ENCODE measurements at regions not wholly inside any gene's neighbourhood (a gene's known extent, or its start where the extent isn't known, plus 50 kb on each side); places are given as distances from the start of the nearest gene placed in this dataset.

- H3K4me3 Mint-ChIP-seq = no peak overlapping the region
- peaks cover 87% of the 10 kb centered on the region for H3K4me1 Mint-ChIP-seq
- TF ChIP-seq, protein P1, sequence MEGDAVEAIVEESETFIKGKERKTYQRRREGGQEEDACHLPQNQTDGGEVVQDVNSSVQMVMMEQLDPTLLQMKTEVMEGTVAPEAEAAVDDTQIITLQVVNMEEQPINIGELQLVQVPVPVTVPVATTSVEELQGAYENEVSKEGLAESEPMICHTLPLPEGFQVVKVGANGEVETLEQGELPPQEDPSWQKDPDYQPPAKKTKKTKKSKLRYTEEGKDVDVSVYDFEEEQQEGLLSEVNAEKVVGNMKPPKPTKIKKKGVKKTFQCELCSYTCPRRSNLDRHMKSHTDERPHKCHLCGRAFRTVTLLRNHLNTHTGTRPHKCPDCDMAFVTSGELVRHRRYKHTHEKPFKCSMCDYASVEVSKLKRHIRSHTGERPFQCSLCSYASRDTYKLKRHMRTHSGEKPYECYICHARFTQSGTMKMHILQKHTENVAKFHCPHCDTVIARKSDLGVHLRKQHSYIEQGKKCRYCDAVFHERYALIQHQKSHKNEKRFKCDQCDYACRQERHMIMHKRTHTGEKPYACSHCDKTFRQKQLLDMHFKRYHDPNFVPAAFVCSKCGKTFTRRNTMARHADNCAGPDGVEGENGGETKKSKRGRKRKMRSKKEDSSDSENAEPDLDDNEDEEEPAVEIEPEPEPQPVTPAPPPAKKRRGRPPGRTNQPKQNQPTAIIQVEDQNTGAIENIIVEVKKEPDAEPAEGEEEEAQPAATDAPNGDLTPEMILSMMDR (IDR thresholded peaks at IDR 0.05) = no peak
- peak overlapping the region; percentile 96 for H3K27ac Mint-ChIP-seq
- H3K36me3 Mint-ChIP-seq (ENCODE audit: low read depth) = no peaks in the 10 kb centered on the region
- peaks cover 14% of the 10 kb centered on the region for H3K27me3 Mint-ChIP-seq (ENCODE audit: low read depth, poor library complexity)
- H3K9me3 Mint-ChIP-seq = no peaks in the 10 kb centered on the region
- DNase-seq = no peak
These were observed 132.8 kb upstream of the MGMT start for GRCh38 chr10:129334266-129334665.

GRCh38 chr10:129335396-129335795 lies 131.6 kb upstream of the MGMT start:
- no peak for DNase-seq
- no peak overlapping the region for H3K27ac Mint-ChIP-seq
- TF ChIP-seq, protein P1 (IDR thresholded peaks at IDR 0.05) = no peak

DNA sequence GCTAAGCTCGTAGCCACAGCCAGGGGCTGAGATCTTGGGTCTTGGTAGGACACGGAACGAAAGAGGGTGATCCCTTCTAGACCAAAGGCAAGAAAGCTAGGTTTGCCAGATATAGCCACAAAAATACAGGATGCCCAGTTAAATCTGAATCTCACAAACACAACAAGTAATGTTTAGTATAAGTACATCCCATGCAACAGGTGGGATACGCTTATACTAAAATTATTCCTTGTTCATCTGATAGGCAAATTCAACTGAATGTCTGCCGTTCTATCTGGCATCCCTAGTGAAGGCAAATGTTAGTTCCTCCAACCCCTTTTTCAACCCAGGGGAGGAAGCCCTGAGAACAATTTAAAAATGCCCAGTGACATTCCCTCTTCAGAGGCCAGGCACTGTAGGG lies 131.1 kb upstream of the MGMT start:
- H3K27ac Mint-ChIP-seq = no peak overlapping the region
- TF ChIP-seq, protein P1 (IDR thresholded peaks at IDR 0.05) = no peak
- no peak for DNase-seq
- no peaks in the 10 kb centered on the region for H3K36me3 Mint-ChIP-seq (ENCODE audit: low read depth)
- peaks cover 80% of the 10 kb centered on the region for H3K4me1 Mint-ChIP-seq
- no peak overlapping the region for H3K4me3 Mint-ChIP-seq
- no peaks in the 10 kb centered on the region for H3K9me3 Mint-ChIP-seq
- peaks cover 17% of the 10 kb centered on the region for H3K27me3 Mint-ChIP-seq (ENCODE audit: low read depth, poor library complexity)

More at GRCh38 chr10:129335396-129335795, 131.6 kb upstream of the MGMT start:
- H3K27me3 Mint-ChIP-seq (ENCODE audit: low read depth, poor library complexity) = peaks cover 14% of the 10 kb centered on the region
- H3K36me3 Mint-ChIP-seq (ENCODE audit: low read depth) = no peaks in the 10 kb centered on the region
- no peaks in the 10 kb centered on the region for H3K9me3 Mint-ChIP-seq
- peaks cover 81% of the 10 kb centered on the region for H3K4me1 Mint-ChIP-seq
- H3K4me3 Mint-ChIP-seq = no peak overlapping the region

GRCh38 chr10:129339191-129339590 lies 127.8 kb upstream of the MGMT start:
- no peak overlapping the region for H3K4me3 Mint-ChIP-seq
- TF ChIP-seq, protein P1 (IDR thresholded peaks at IDR 0.05) = no peak
- no peaks in the 10 kb centered on the region for H3K36me3 Mint-ChIP-seq (ENCODE audit: low read depth)
- peaks cover 28% of the 10 kb centered on the region for H3K27me3 Mint-ChIP-seq (ENCODE audit: low read depth, poor library complexity)
- H3K9me3 Mint-ChIP-seq = no peaks in the 10 kb centered on the region
- no peak for DNase-seq
- H3K4me1 Mint-ChIP-seq = peaks cover 75% of the 10 kb centered on the region
- H3K27ac Mint-ChIP-seq = no peak overlapping the region

GRCh38 chr10:129339841-129340240 lies 127.2 kb upstream of the MGMT start:
- H3K9me3 Mint-ChIP-seq = no peaks in the 10 kb centered on the region
- no peaks in the 10 kb centered on the region for H3K36me3 Mint-ChIP-seq (ENCODE audit: low read depth)
- H3K4me3 Mint-ChIP-seq = no peak overlapping the region
- peaks cover 75% of the 10 kb centered on the region for H3K4me1 Mint-ChIP-seq
- no peak for DNase-seq
- H3K27me3 Mint-ChIP-seq (ENCODE audit: low read depth, poor library complexity) = peaks cover 28% of the 10 kb centered on the region
- H3K27ac Mint-ChIP-seq = no peak overlapping the region
- TF ChIP-seq, protein P1 (IDR thresholded peaks at IDR 0.05) = no peak

DNA sequence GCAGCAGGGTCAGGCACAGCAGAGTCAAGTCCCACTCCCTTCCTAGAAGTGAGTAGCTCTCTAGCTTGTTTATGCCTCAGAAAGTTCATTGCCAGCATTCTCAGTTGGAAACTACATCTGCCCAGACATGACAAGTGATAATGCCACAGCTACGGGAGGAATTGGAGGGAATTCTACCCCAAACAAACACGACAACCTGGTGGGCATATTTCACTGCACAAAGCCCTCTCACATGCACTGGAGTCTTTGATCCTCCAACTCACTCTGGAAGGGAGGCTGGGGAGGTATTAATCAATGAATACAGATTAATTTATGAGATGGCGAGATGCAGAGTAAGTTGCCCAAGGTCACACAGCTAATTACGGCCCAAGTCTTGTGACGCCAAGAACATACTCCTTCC lies 126.0 kb upstream of the MGMT start:
- peak overlapping the region; percentile 70 for H3K27ac Mint-ChIP-seq
- no peak overlapping the region for H3K4me3 Mint-ChIP-seq
- peaks cover 76% of the 10 kb centered on the region for H3K4me1 Mint-ChIP-seq
- H3K36me3 Mint-ChIP-seq (ENCODE audit: low read depth) = no peaks in the 10 kb centered on the region
- TF ChIP-seq, protein P1 (IDR thresholded peaks at IDR 0.05) = no peak
- H3K27me3 Mint-ChIP-seq (ENCODE audit: low read depth, poor library complexity) = peaks cover 28% of the 10 kb centered on the region
- no peaks in the 10 kb centered on the region for H3K9me3 Mint-ChIP-seq
- DNase-seq = no peak
